HG03095 (cell line): ENCODE measurements at regions not wholly inside any gene's neighbourhood (a gene's known extent, or its start where the extent isn't known, plus 50 kb on each side); places are given as distances from the start of the nearest gene placed in this dataset.

Experiments
- ATAC-seq: cut with Tn5 transposase; IDR thresholded peaks from one replicate; pipeline ENCODE4 v1.9.1; 2021; ENCODE audit warnings: moderate library complexity; ENCODE audit not compliant: unreplicated experiment

- peak; percentile 7 for ATAC-seq
These were observed 226.1 kb upstream of the UBE2E2 start for GRCh38 chr3:22977042-22977441.

GRCh38 chr3:22977650-22978289 lies 225.4 kb upstream of the UBE2E2 start:
- ATAC-seq, result peak; percentile 81

GRCh38 chr3:22979581-22979980 lies 223.5 kb upstream of the UBE2E2 start:
- no peak for ATAC-seq

DNA sequence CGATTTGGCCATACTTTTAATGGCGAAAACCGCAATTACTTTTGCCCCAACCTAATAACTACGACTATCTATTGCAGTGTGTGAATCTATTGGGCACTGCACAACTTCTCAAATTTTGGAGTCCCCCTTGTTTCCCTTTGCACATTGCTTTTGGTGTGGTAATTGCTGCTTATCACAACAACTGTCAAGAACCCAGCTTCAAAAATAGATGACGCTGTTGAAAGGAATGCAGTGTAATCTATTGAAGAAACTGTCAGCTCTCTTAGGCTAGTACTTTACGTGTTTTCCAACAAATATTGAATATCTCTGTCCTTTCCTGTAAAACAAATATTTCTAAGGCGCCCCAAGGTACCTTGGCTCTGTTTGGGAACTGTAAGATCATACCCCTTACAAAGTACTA lies 222.8 kb upstream of the UBE2E2 start:
- no peak for ATAC-seq

GRCh38 chr3:22981166-22981565 lies 222.0 kb upstream of the UBE2E2 start:
- no peak for ATAC-seq

DNA sequence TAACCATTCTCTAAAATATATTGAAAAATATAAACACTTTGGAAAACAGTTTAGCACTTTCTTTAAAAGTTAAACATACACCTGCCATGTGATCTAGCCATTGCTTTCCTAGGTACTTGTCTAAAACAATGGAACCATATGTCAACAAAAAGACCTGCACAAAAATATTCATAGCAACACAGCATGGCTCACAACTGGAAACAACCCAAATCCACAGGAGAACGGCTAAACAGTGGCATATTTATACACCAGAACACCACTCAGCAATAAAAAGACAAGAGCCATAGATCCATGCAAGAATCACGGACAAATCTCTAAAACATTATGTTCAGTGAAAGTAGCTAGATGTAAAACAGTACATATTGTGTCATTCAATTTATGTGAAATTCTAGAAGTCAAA lies 221.3 kb upstream of the UBE2E2 start:
- no peak for ATAC-seq

DNA sequence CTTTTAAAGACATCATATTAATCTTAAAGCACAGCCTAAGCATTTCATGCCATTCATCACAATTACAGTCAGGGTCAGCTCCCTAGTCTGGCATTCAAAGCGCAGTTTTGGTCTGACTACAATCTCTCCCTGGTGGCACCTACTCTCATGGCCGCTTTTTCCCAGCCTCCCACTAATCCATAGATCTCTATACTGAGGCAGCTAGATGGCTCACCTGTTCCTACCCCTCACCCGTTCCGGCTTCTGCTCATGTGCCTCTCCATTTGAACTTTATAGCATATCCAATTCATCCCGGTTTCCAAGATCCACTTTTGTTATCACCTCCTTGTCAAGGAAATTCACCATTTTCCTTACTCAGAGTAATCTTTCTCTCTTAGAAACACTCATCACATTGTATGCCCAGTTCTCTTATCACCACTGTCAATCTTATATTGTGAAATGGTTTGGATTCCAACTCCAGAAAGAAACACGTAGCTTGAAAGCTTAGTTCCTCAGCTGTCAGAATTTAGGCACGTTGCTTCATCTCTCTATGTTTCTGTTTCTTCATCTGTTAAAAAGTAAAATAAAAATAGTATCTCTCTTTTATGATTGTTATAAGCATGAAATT lies 220.0 kb upstream of the UBE2E2 start:
- ATAC-seq, result no peak

GRCh38 chr3:22986958-22987357 lies 216.2 kb upstream of the UBE2E2 start:
- ATAC-seq, result no peak

DNA sequence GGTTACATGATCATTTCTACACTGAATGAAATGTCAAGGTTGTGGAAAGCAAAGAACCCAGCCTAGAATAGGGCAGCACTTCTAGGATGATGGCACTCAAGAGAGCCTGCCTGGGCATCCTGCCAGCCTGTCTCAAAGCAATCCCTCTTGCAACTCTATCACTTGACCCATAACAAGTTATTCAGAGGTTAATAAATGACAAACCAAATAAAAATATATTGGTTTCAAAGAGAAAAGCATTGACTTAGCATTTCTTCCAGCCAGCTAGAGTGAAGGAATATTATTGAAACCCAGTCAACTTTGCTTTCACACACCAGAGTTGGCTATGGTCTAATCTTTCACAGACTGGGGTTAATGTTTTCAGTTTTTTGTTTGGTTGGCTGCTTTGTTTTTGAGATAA lies 214.6 kb upstream of the UBE2E2 start:
- ATAC-seq, result no peak

DNA sequence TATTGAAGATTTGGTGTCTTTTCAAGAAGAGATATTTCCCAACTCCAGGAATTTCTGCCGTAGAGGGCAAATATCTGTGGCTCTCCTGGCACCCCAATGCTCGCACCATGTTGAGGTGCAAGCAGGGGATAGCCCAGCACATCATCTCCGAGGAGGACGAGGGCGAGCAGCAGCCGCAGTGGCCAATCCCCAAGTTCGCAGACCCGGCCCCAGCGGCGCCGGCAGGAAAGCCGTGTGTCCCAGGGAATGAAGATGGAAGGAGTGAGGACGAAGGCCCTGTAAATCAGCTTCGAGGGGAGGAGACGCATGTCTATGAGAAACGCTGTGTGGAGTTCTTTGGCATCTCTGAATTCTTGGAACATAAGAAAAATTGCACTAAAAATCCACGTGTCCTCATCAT lies 213.4 kb upstream of the UBE2E2 start:
- ATAC-seq, result no peak

- ATAC-seq, result no peak
These were observed 212.6 kb upstream of the UBE2E2 start for GRCh38 chr3:22990291-22991200.

DNA sequence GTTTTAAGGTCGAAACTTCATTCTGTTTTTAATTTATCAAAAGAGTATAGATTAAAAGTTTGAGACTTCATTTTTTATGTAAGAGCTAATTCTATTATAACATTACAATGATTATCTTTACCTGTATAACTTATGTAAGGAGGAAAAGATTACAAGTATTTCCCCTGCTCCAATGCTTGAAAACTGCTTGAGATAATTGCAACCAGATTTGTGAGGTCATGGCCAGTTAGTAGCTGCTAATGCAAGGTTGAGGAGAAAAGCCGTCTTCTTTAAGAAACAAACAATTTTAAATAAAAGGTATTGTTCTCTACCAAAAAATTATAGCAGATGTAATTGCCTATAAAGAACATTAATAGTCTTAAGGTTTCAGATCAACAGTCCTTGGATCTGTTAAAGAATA lies 208.3 kb upstream of the UBE2E2 start:
- no peak for ATAC-seq

DNA sequence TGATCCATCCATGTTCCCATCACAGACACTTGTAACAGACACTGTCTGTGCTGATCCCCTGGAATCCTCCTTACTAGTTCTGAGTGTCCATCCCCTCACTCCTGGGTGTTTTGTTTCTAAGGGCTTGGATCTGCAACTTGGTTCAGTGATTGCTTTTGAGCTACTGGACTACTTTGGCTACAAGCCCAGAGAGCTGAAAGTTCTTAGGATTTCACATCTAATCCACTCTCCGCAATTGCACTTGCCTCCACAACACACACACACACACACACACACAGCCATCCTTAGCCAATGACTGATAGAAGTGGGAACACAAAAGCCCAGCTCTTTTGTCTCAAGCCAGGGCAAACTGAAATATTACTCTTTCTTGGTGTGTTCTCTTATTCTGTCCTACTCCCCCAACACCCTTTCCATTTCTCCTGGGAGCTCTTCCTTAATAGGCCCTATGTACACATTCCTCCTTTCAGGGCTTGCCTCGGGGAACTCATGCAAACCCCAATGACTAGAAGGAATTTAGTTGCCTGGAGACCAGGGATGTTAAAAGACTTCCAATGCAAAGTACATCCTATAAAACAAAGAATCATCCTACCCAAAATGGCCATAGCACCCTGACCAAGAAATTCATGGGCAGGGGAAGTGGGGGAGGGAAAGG lies 206.1 kb upstream of the UBE2E2 start:
- no peak for ATAC-seq

GRCh38 chr3:23000371-23000770 lies 202.8 kb upstream of the UBE2E2 start:
- no peak for ATAC-seq

- ATAC-seq, result no peak
These were observed 201.0 kb upstream of the UBE2E2 start for GRCh38 chr3:23002151-23002550.

- ATAC-seq, result no peak
These were observed 200.0 kb upstream of the UBE2E2 start for GRCh38 chr3:23002836-23003732.

DNA sequence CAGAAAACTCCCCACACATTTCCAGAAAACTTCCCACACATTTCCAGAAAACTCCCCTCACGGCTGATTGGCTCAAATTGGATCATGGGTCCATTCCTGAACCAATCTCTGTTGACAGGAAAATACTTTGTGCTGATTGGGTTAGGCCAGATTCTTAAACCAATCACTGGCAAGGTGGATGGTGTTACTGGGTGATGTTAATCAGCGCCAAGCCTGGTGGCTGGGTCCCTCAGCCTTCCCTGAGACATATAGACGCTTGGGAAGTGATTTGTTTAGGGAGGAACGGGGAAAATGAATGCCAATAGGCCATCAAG lies 199.4 kb upstream of the UBE2E2 start:
- ATAC-seq, result no peak

- no peak for ATAC-seq
These were observed 198.2 kb upstream of the UBE2E2 start for GRCh38 chr3:23004971-23005370.

DNA sequence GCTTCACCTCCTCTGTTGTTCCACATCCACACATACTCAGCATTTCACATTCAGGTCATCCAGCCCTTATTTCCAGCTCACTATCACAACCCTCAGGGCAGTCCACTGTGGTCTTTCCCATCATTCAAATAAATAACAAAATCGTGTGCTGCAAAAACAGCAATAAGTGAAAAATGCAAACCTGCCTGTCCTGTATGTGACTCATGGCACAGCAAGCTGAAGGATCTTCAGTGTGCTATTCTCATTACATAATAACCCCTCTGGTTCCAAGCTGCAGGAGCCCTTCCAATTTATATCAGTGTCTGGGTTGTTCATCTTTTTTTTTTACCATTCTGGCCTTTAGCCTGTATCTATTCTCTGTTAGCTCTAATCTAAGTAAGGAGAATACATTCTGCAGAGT lies 185.3 kb upstream of the UBE2E2 start:
- no peak for ATAC-seq

- no peak for ATAC-seq
These were observed 183.4 kb upstream of the UBE2E2 start for GRCh38 chr3:23019596-23020300.
